Hepatocyte (in vitro differentiated cells): ENCODE measurements at regions not wholly inside any gene's neighbourhood (a gene's known extent, or its start where the extent isn't known, plus 50 kb on each side); places are given as distances from the start of the nearest gene placed in this dataset.

Experiments used
- DNase-seq: peaks from one replicate; pipeline ENCODE4 v3.0.0-alpha.2; 2016; ENCODE audit warnings: low spot score
- H2AFZ ChIP-seq: fragments of 200-600 bp; sonication (generic); 2 replicates; pipeline ENCODE4 v1.6.0; 2016; ENCODE audit warnings: antibody characterized with exemption, mild to moderate bottlenecking
- H3K27ac ChIP-seq: fragments of 200-600 bp; sonication (generic); 2 replicates; pipeline ENCODE4 v1.5.1; 2016; ENCODE audit warnings: mild to moderate bottlenecking
- H3K27me3 ChIP-seq: fragments of 200-600 bp; sonication (generic); 2 replicates; pipeline ENCODE4 v1.6.1; 2016
- H3K36me3 ChIP-seq: fragments of 200-600 bp; sonication (generic); replicated peaks from 2 replicates; pipeline ENCODE4 v1.5.1; 2016; ENCODE audit warnings: low read depth; ENCODE audit not compliant: insufficient read depth
- H3K4me1 ChIP-seq: fragments of 200-600 bp; sonication (generic); 2 replicates; pipeline ENCODE4 v1.5.1; 2016; ENCODE audit warnings: mild to moderate bottlenecking, moderate library complexity; ENCODE audit not compliant: insufficient read depth
- H3K4me2 ChIP-seq: fragments of 200-600 bp; sonication (generic); 2 replicates; pipeline ENCODE4 v1.6.0; 2016
- H3K4me3 ChIP-seq: fragments of 200-600 bp; sonication (generic); 2 replicates; pipeline ENCODE4 v1.5.1; 2016; ENCODE audit warnings: mild to moderate bottlenecking
- H3K79me2 ChIP-seq: fragments of 200-600 bp; sonication (generic); 2 replicates; pipeline ENCODE4 v1.6.0; 2017; ENCODE audit warnings: mild to moderate bottlenecking
- H3K9me2 ChIP-seq: fragments of 200-600 bp; sonication (generic); replicated peaks from 2 replicates; pipeline ENCODE4 v1.6.0; 2017; ENCODE audit warnings: mild to moderate bottlenecking; ENCODE audit not compliant: insufficient read depth
- H3K9me3 ChIP-seq: fragments of 200-600 bp; sonication (generic); 2 replicates; pipeline ENCODE4 v1.5.1; 2016; ENCODE audit warnings: low read depth, mild to moderate bottlenecking
- H4K20me1 ChIP-seq: fragments of 200-600 bp; sonication (generic); 2 replicates; pipeline ENCODE4 v1.6.0; 2016; ENCODE audit warnings: mild to moderate bottlenecking; ENCODE audit not compliant: insufficient read depth, poor library complexity, severe bottlenecking
- EZH2 ChIP-seq: fragments of 200-600 bp; sonication (generic); IDR thresholded peaks from 2 replicates; pipeline ENCODE4 v1.6.1; 2016; ENCODE audit warnings: antibody characterized with exemption, mild to moderate bottlenecking, borderline replicate concordance
- EZH2phosphoT487 ChIP-seq: fragments of 200-600 bp; sonication (generic); IDR thresholded peaks from one replicate; pipeline ENCODE4 v1.6.1; 2018; ENCODE audit warnings: antibody characterized with exemption, mild to moderate bottlenecking, low read depth, moderate library complexity; ENCODE audit not compliant: unreplicated experiment, severe bottlenecking
- WGBS: methylation state at CpG from one replicate; pipeline ENCODE4 v1.1.6; 2016; ENCODE audit warnings: low lambda C conversion rate; ENCODE audit errors: missing lambda C conversion rate; 5-methylcytosine and 5-hydroxymethylcytosine counted together
- TF ChIP-seq, protein P1 (sequence below): fragments of 200-600 bp; sonication (generic); IDR thresholded peaks from 2 replicates; pipeline ENCODE4 v1.5.1; 2016; ENCODE audit warnings: antibody characterized with exemption, mild to moderate bottlenecking; ENCODE audit not compliant: poor library complexity

DNA sequence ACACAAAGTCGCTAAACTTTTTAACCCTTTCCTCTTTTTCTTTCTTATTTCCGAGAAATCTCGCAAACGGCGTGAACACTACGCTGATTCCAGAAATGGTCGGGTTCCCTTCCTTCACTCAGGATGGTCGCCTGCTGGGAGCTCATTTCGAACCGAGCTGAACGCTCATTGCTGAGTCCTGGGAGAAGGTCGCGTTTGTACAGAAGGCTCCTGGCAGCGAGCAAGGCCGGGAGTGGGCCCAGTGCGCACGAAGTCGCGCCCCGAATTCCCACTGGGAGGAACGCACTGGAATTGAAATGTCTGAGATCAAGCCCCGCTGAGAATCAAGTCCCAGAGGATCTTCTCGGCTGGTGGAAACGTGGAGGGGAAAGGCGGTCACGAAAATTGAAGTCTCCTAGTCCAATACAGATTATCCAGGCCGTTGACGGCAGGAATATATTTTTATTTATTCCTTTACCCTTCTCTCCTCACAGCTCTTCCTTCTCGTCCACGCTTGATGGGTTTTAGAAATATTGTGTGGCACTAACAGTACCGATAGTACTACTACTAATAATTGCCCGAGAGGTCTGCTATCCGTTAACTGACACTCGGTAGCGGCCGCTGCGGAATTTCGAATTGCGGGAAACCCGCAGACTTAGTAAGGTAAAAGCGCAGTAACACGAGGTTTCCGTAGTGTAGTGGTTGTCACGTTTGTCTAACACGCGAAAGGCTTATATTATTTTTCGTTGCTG lies 207.2 kb upstream of the ZNF184 start:
- H3K9me3 ChIP-seq = no peaks in the 10 kb centered on the region
- no peaks in the 10 kb centered on the region for H3K9me2 ChIP-seq
- H3K4me2 ChIP-seq = peak overlapping the region; percentile 72
- H3K27ac ChIP-seq = no peak overlapping the region
- H3K36me3 ChIP-seq = no peaks in the 10 kb centered on the region
- peak overlapping the region; percentile 55 for H2AFZ ChIP-seq
- no peaks in the 10 kb centered on the region for H4K20me1 ChIP-seq
- TF ChIP-seq EZH2phosphoT487 (no peak), EZH2 (peak; percentile 45)
- peaks cover 56% of the 10 kb centered on the region for H3K27me3 ChIP-seq
- H3K79me2 ChIP-seq = no peaks in the 10 kb centered on the region
- DNase-seq = no peak
- H3K4me3 ChIP-seq = peak overlapping the region; percentile 32
- 11% methylated on average over 47 of the region's 47 CpGs for WGBS
- H3K4me1 ChIP-seq = peaks cover 12% of the 10 kb centered on the region

DNA sequence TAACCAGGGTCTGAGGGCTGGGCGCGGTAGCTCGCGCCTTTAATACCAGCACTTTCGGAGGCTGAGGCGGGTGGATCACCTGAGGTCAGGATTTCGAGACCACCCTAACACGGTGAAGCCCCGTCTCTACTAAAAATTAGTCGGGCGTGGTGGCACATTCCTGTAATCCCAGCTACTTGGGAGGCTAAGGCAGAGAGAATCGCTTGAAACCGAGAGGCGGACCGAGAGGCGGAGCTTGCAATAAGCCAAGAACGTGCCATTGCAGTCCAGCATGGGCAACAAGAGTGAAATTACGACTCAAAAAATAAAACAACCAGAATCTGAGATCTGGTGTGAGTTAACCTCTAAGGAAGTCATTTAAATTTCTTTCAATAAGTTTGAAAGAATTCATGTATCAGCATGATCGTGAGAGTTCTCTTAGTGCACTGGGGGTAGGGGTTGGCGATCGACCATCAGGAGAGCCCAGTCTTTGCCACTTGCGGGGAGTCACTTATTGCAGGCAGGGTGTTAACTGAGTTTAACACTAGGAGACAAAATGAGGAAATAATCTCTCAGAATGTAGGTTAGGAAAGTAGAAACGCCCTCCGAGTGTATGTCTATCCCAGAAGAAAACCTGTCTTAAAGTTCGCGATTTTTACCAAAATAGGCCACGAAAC lies 206.5 kb upstream of the ZNF184 start:
- H4K20me1 ChIP-seq = no peaks in the 10 kb centered on the region
- H3K4me2 ChIP-seq = peak overlapping the region; percentile 72
- peak overlapping the region; percentile 32 for H3K4me3 ChIP-seq
- H3K36me3 ChIP-seq = no peaks in the 10 kb centered on the region
- WGBS = 14% methylated on average over 27 of the region's 27 CpGs
- H3K27me3 ChIP-seq = peaks cover 58% of the 10 kb centered on the region
- H3K9me3 ChIP-seq = no peaks in the 10 kb centered on the region
- no peaks in the 10 kb centered on the region for H3K79me2 ChIP-seq
- H3K4me1 ChIP-seq = peaks cover 12% of the 10 kb centered on the region
- H2AFZ ChIP-seq = peak overlapping the region; percentile 55
- no peak for DNase-seq
- no peak overlapping the region for H3K27ac ChIP-seq
- no peaks in the 10 kb centered on the region for H3K9me2 ChIP-seq
- TF ChIP-seq EZH2phosphoT487 (no peak), EZH2 (no peak)
- TF ChIP-seq, protein P1, sequence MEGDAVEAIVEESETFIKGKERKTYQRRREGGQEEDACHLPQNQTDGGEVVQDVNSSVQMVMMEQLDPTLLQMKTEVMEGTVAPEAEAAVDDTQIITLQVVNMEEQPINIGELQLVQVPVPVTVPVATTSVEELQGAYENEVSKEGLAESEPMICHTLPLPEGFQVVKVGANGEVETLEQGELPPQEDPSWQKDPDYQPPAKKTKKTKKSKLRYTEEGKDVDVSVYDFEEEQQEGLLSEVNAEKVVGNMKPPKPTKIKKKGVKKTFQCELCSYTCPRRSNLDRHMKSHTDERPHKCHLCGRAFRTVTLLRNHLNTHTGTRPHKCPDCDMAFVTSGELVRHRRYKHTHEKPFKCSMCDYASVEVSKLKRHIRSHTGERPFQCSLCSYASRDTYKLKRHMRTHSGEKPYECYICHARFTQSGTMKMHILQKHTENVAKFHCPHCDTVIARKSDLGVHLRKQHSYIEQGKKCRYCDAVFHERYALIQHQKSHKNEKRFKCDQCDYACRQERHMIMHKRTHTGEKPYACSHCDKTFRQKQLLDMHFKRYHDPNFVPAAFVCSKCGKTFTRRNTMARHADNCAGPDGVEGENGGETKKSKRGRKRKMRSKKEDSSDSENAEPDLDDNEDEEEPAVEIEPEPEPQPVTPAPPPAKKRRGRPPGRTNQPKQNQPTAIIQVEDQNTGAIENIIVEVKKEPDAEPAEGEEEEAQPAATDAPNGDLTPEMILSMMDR = no peak

DNA sequence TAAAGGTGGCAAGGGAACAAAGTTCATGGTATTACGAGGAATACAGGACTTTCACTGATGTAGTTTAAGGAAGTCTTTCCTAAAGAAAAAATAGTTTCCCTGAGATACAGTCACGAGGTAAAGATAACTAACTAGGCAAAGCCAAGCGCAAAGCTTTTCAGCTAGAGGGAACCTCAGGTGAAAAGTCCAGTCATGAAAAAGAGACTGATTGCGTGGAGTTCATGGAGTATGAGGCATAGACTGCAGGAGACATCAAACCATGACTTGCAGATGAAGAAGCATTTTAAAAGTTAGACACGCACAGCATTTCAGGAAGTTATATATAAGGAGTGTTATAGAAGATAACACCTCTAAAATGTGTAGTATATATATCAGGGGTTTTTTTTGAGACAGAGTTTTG lies 205.6 kb upstream of the ZNF184 start:
- Histone ChIP-seq H3K4me3 (no peak overlapping the region), H3K9me2 (no peaks in the 10 kb centered on the region), H4K20me1 (no peaks in the 10 kb centered on the region), H3K27me3 (peaks cover 63% of the 10 kb centered on the region), H3K4me2 (no peak overlapping the region), H3K4me1 (peaks cover 12% of the 10 kb centered on the region), H3K9me3 (no peaks in the 10 kb centered on the region), H2AFZ (no peak overlapping the region), H3K79me2 (no peaks in the 10 kb centered on the region), H3K27ac (no peak overlapping the region), H3K36me3 (no peaks in the 10 kb centered on the region)
- TF ChIP-seq, protein P1 = no peak
- TF ChIP-seq EZH2phosphoT487 = no peak
- no peak for TF ChIP-seq EZH2
- peak; percentile 54 for DNase-seq
- WGBS = 71% methylated on average over 5 of the region's 5 CpGs

DNA sequence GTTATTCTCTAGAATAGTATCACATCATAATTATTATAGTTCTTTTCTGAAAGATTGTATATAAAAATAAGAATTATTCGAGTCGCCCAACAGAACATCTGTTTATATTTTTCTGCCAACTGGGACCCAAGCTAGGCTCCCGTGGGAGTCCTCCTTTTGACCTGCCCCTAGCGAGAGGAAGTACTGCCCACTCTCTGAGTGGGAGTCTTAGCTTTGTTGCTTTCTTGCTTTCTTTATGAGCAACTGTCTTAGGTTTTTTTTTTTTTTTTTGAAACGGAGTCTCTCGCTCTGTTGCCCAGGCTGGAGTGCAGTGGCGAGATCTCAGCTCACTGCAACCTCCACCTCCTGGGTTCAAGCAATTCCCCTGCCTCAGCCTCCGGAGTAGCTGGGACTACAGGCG lies 202.0 kb upstream of the ZNF184 start:
- Histone ChIP-seq H4K20me1 (no peaks in the 10 kb centered on the region), H3K4me1 (peaks cover 8% of the 10 kb centered on the region), H3K9me2 (no peaks in the 10 kb centered on the region), H3K27ac (no peak overlapping the region), H3K79me2 (no peaks in the 10 kb centered on the region), H3K4me3 (no peak overlapping the region), H3K27me3 (peaks cover 37% of the 10 kb centered on the region), H2AFZ (no peak overlapping the region), H3K36me3 (no peaks in the 10 kb centered on the region), H3K9me3 (no peaks in the 10 kb centered on the region), H3K4me2 (no peak overlapping the region)
- WGBS = 81% methylated on average over 9 of the region's 9 CpGs
- TF ChIP-seq EZH2phosphoT487 (no peak), EZH2 (no peak)
- TF ChIP-seq, protein P1 = no peak
- DNase-seq = no peak
